ENCODE measurements at regions not wholly inside any gene's neighbourhood (a gene's known extent, or its start where the extent isn't known, plus 50 kb on each side); places are given as distances from the start of the nearest gene placed in this dataset.

DNA sequence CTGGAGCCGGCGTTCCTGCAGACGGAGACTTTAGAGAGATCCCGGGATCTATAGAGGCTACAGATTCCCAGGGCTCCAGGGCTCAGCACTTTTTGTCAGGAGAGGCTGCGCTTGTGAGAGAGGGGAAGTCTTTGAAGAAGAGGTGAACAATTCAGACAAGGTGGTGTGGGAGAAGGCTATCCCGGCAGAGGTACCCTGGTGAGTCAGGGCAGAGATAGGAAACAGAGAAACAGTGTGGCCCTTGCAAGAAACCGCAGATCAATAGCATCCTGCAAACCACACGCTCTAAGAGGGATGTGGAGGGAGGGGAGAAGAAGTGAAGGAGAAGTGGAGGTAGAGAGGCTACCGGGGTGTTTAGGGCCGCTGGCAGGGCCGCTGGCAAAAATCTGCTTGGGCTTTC is 160.5 kb upstream of the APCDD1 start:
- H3K4me1 Mint-ChIP-seq (ENCODE audit: low read depth), result peaks cover 9% of the 10 kb centered on the region
- peaks cover 4% of the 10 kb centered on the region for H3K9me3 Mint-ChIP-seq (ENCODE audit: low read depth)
- no peak for DNase-seq (ENCODE audit: low spot score, unreplicated experiment)
- H3K27ac Mint-ChIP-seq, result no peak overlapping the region
- H3K36me3 Mint-ChIP-seq (ENCODE audit: insufficient read depth), result no peaks in the 10 kb centered on the region
- H3K27me3 Mint-ChIP-seq, result peaks cover 38% of the 10 kb centered on the region
- TF ChIP-seq, protein P1, sequence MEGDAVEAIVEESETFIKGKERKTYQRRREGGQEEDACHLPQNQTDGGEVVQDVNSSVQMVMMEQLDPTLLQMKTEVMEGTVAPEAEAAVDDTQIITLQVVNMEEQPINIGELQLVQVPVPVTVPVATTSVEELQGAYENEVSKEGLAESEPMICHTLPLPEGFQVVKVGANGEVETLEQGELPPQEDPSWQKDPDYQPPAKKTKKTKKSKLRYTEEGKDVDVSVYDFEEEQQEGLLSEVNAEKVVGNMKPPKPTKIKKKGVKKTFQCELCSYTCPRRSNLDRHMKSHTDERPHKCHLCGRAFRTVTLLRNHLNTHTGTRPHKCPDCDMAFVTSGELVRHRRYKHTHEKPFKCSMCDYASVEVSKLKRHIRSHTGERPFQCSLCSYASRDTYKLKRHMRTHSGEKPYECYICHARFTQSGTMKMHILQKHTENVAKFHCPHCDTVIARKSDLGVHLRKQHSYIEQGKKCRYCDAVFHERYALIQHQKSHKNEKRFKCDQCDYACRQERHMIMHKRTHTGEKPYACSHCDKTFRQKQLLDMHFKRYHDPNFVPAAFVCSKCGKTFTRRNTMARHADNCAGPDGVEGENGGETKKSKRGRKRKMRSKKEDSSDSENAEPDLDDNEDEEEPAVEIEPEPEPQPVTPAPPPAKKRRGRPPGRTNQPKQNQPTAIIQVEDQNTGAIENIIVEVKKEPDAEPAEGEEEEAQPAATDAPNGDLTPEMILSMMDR (IDR thresholded peaks at IDR 0.05; ENCODE audit: unreplicated experiment), result no peak
- no peak overlapping the region for H3K4me3 Mint-ChIP-seq (ENCODE audit: low read depth)

DNA sequence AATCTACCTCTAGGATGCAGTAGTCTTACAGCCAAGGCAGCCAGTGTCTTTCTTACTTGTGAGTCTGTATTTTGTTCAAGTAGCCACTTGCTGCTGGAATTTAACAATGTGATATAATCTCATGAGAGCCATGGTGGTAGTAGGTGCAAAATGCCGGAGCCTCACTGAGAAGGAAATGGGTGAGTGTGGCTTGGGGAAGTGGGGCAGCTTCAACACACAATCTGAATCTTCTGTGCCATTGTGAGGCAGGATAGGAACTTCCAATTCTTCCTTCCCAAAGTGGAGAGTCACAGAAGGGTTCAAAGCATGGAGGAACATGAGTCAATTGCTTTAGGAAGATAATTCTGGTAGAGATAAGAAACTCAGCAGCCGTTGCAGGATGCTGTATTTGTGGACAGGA is 158.7 kb upstream of the APCDD1 start:
- TF ChIP-seq, protein P1 (IDR thresholded peaks at IDR 0.05; ENCODE audit: unreplicated experiment), result no peak
- DNase-seq (ENCODE audit: low spot score, unreplicated experiment), result no peak
- no peaks in the 10 kb centered on the region for H3K36me3 Mint-ChIP-seq (ENCODE audit: insufficient read depth)
- peaks cover 32% of the 10 kb centered on the region for H3K27me3 Mint-ChIP-seq
- H3K9me3 Mint-ChIP-seq (ENCODE audit: low read depth), result no peaks in the 10 kb centered on the region
- H3K4me1 Mint-ChIP-seq (ENCODE audit: low read depth), result peaks cover 5% of the 10 kb centered on the region
- no peak overlapping the region for H3K4me3 Mint-ChIP-seq (ENCODE audit: low read depth)
- H3K27ac Mint-ChIP-seq, result no peak overlapping the region

- DNase-seq (ENCODE audit: low spot score, unreplicated experiment), result no peak
- Mint-ChIP-seq H3K36me3 (ENCODE audit: insufficient read depth) (no peaks in the 10 kb centered on the region), H3K4me1 (ENCODE audit: low read depth) (peaks cover 5% of the 10 kb centered on the region), H3K27ac (no peak overlapping the region), H3K4me3 (ENCODE audit: low read depth) (no peak overlapping the region), H3K9me3 (ENCODE audit: low read depth) (no peaks in the 10 kb centered on the region), H3K27me3 (peaks cover 29% of the 10 kb centered on the region)
- TF ChIP-seq, protein P1 (IDR thresholded peaks at IDR 0.05; ENCODE audit: unreplicated experiment), result no peak
These were observed 157.9 kb upstream of the APCDD1 start for GRCh38 chr18:10296491-10296890.

DNA sequence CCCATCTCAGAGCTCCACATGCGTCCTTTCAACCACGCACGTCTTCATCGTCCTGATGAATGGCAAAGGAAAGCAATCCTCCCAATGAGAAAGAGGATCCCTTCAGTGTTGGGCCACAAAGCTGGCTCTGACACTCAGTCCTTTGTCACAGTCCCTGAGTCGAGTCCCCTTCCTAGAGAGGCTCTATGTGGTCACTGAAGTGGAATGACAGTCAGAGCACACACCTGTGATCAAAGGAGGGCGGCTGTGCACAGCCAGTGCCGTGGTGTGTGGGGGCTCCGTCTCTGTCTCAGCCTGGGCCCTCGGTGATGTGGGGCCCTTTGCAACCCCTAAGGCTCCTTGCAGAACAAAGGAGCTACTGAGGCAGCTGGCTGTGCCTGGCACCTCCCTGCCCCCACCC is 157.3 kb upstream of the APCDD1 start:
- H3K36me3 Mint-ChIP-seq (ENCODE audit: insufficient read depth), result no peaks in the 10 kb centered on the region
- H3K4me3 Mint-ChIP-seq (ENCODE audit: low read depth), result no peak overlapping the region
- TF ChIP-seq, protein P1 (IDR thresholded peaks at IDR 0.05; ENCODE audit: unreplicated experiment), result no peak
- H3K27me3 Mint-ChIP-seq, result peaks cover 32% of the 10 kb centered on the region
- H3K27ac Mint-ChIP-seq, result no peak overlapping the region
- H3K4me1 Mint-ChIP-seq (ENCODE audit: low read depth), result peaks cover 5% of the 10 kb centered on the region
- H3K9me3 Mint-ChIP-seq (ENCODE audit: low read depth), result no peaks in the 10 kb centered on the region
- no peak for DNase-seq (ENCODE audit: low spot score, unreplicated experiment)

- no peaks in the 10 kb centered on the region for H3K36me3 Mint-ChIP-seq (ENCODE audit: insufficient read depth)
- H3K27ac Mint-ChIP-seq, result no peak overlapping the region
These were observed 156.1 kb upstream of the APCDD1 start for GRCh38 chr18:10298346-10298745.

More at GRCh38 chr18:10298346-10298745, 156.1 kb upstream of the APCDD1 start:
- Mint-ChIP-seq H3K4me3 (ENCODE audit: low read depth) (no peak overlapping the region), H3K4me1 (ENCODE audit: low read depth) (peaks cover 2% of the 10 kb centered on the region), H3K27me3 (peaks cover 32% of the 10 kb centered on the region), H3K9me3 (ENCODE audit: low read depth) (no peaks in the 10 kb centered on the region)
- DNase-seq (ENCODE audit: low spot score, unreplicated experiment), result no peak
- TF ChIP-seq, protein P1 (IDR thresholded peaks at IDR 0.05; ENCODE audit: unreplicated experiment), result no peak

Data from progenitor cell of endocrine pancreas (in vitro differentiated cells).